Activated T-cell treated with anti-CD3 and anti-CD28 coated beads, Interleukin-2, amount 50 U/mL, for 1 hour (primary cell): ENCODE measurements at regions not wholly inside any gene's neighbourhood (a gene's known extent, or its start where the extent isn't known, plus 50 kb on each side); places are given as distances from the start of the nearest gene placed in this dataset.
"Not testable (repeated sequence)": the region's sequence is repeated elsewhere in the genome, so short reads cannot be mapped to it uniquely, and the experiment has no call there.

Experiments used
- DNase-seq: peaks from one replicate; pipeline ENCODE4 v3.0.0-alpha.2; 2020

GRCh38 chr1:213418268-213419071, 367.4 kb downstream of the RPS6KC1 start:
- DNase-seq = no peak

- DNase-seq = no peak
These were observed 368.5 kb downstream of the RPS6KC1 start for GRCh38 chr1:213419401-213420030.

- not testable (repeated sequence) for DNase-seq
These were observed 370.1 kb downstream of the RPS6KC1 start for GRCh38 chr1:213421178-213421577.

- no peak for DNase-seq
These were observed 372.0 kb downstream of the RPS6KC1 start for GRCh38 chr1:213423041-213423440.

- DNase-seq = no peak
These were observed 372.6 kb downstream of the RPS6KC1 start for GRCh38 chr1:213423605-213424004.

- DNase-seq = no peak
These were observed 374.5 kb downstream of the RPS6KC1 start for GRCh38 chr1:213425376-213426030.

- DNase-seq = no peak
These were observed 378.6 kb downstream of the RPS6KC1 start for GRCh38 chr1:213429642-213430041.

GRCh38 chr1:213435715-213436114, 384.7 kb downstream of the RPS6KC1 start:
- DNase-seq = no peak

GRCh38 chr1:213438339-213438738, 387.3 kb downstream of the RPS6KC1 start:
- no peak for DNase-seq

GRCh38 chr1:213439703-213440102, 388.7 kb downstream of the RPS6KC1 start:
- DNase-seq = no peak

- DNase-seq = no peak
These were observed 389.7 kb downstream of the RPS6KC1 start for GRCh38 chr1:213440766-213441165.

GRCh38 chr1:213443415-213443814, 392.4 kb downstream of the RPS6KC1 start:
- no peak for DNase-seq

- no peak for DNase-seq
These were observed 393.2 kb downstream of the RPS6KC1 start for GRCh38 chr1:213444224-213444623.

- DNase-seq = no peak
These were observed 395.5 kb downstream of the RPS6KC1 start for GRCh38 chr1:213446496-213446895.

GRCh38 chr1:213448360-213448759, 397.3 kb downstream of the RPS6KC1 start:
- no peak for DNase-seq

GRCh38 chr1:213448776-213449175, 397.7 kb downstream of the RPS6KC1 start:
- DNase-seq = no peak

- DNase-seq = no peak
These were observed 401.5 kb downstream of the RPS6KC1 start for GRCh38 chr1:213452501-213452900.

- no peak for DNase-seq
These were observed 406.1 kb downstream of the RPS6KC1 start for GRCh38 chr1:213457186-213457585.

GRCh38 chr1:213457733-213458132, 406.7 kb downstream of the RPS6KC1 start:
- no peak for DNase-seq

GRCh38 chr1:213462374-213462773, 411.3 kb downstream of the RPS6KC1 start:
- DNase-seq = not testable (repeated sequence)

- no peak for DNase-seq
These were observed 413.9 kb downstream of the RPS6KC1 start for GRCh38 chr1:213464786-213465460.

- no peak for DNase-seq
These were observed 415.5 kb downstream of the RPS6KC1 start for GRCh38 chr1:213466541-213466940.

GRCh38 chr1:213474054-213474453, 423.0 kb downstream of the RPS6KC1 start:
- DNase-seq = no peak
